GM23248 (cell line): ENCODE measurements at regions not wholly inside any gene's neighbourhood (a gene's known extent, or its start where the extent isn't known, plus 50 kb on each side); places are given as distances from the start of the nearest gene placed in this dataset.

Source experiments
- DNase-seq: peaks from one replicate; pipeline ENCODE4 v3.0.0-alpha.2; 2015
- H2AFZ ChIP-seq: fragments of 200-600 bp; sonication (generic); 2 replicates; pipeline ENCODE4 v1.6.1; 2016; ENCODE audit warnings: antibody characterized with exemption
- H3F3A ChIP-seq: fragments of 200-600 bp; sonication (generic); 2 replicates; pipeline ENCODE4 v1.6.1; 2016; ENCODE audit warnings: mild to moderate bottlenecking, antibody characterized with exemption, mixed run types; ENCODE audit not compliant: insufficient read depth
- H3K27ac ChIP-seq: fragments of 200-600 bp; sonication (generic); 2 replicates; pipeline ENCODE4 v1.5.1; 2016; ENCODE audit warnings: mild to moderate bottlenecking
- H3K27me3 ChIP-seq: fragments of 200-600 bp; sonication (generic); replicated peaks from 2 replicates; pipeline ENCODE4 v1.6.1; 2016; ENCODE audit warnings: mild to moderate bottlenecking; ENCODE audit not compliant: insufficient read depth
- H3K36me3 ChIP-seq: fragments of 200-600 bp; sonication (generic); 2 replicates; pipeline ENCODE4 v1.6.1; 2016; ENCODE audit warnings: low read depth, mild to moderate bottlenecking
- H3K4me1 ChIP-seq: fragments of 200-600 bp; sonication (generic); 2 replicates; pipeline ENCODE4 v1.6.1; 2016; ENCODE audit warnings: mild to moderate bottlenecking; ENCODE audit not compliant: insufficient read depth
- H3K4me2 ChIP-seq: fragments of 200-600 bp; sonication (generic); one replicate; pipeline ENCODE4 v1.6.1; 2016; ENCODE audit warnings: mild to moderate bottlenecking; ENCODE audit not compliant: unreplicated experiment
- H3K4me3 ChIP-seq: fragments of 200-600 bp; sonication (generic); 2 replicates; pipeline ENCODE4 v1.5.1; 2016; ENCODE audit warnings: mild to moderate bottlenecking
- H3K79me2 ChIP-seq: fragments of 200-600 bp; sonication (generic); 2 replicates; pipeline ENCODE4 v1.6.1; 2016; ENCODE audit warnings: mild to moderate bottlenecking; ENCODE audit not compliant: insufficient read depth
- H3K9ac ChIP-seq: fragments of 200-600 bp; sonication (generic); 2 replicates; pipeline ENCODE4 v1.6.1; 2016; ENCODE audit warnings: mild to moderate bottlenecking
- H3K9me2 ChIP-seq: fragments of 200-600 bp; sonication (generic); 2 replicates; pipeline ENCODE4 v1.6.1; 2016; ENCODE audit warnings: mixed run types, mild to moderate bottlenecking, moderate library complexity; ENCODE audit not compliant: insufficient read depth
- H3K9me3 ChIP-seq: fragments of 200-600 bp; sonication (generic); one replicate; pipeline ENCODE4 v1.6.1; 2017; ENCODE audit warnings: low read depth
- H4K20me1 ChIP-seq: fragments of 200-600 bp; sonication (generic); 2 replicates; pipeline ENCODE4 v1.6.0; 2016; ENCODE audit not compliant: insufficient read depth
- EZH2 ChIP-seq: fragments of 200-600 bp; sonication (generic); IDR thresholded peaks from 2 replicates; pipeline ENCODE4 v1.6.1; 2018; ENCODE audit warnings: antibody characterized with exemption, mild to moderate bottlenecking; ENCODE audit not compliant: insufficient read depth, poor library complexity, severe bottlenecking
- EZH2phosphoT487 ChIP-seq: fragments of 200-600 bp; sonication (generic); IDR thresholded peaks from 2 replicates; pipeline ENCODE4 v1.6.1; 2018; ENCODE audit warnings: antibody characterized with exemption, moderate library complexity, mild to moderate bottlenecking, low read depth; ENCODE audit not compliant: insufficient read depth
- WGBS, 2 experiments: methylation state at CpG; one replicate each; pipeline ENCODE4 v1.1.6; 2015 to 2017; ENCODE audit warnings: low lambda C conversion rate in 2 of 2, low coverage in 1 of 2; ENCODE audit errors: missing lambda C conversion rate in 2 of 2; 5-methylcytosine and 5-hydroxymethylcytosine counted together
- in situ Hi-C: fragments of 300-500 bp; cut with MboI; formaldehyde crosslinking; loops from 2 replicates; pipeline ENCODE4 v1.15.0; 2020

- Histone ChIP-seq H3K27ac (peak overlapping the region; percentile 81), H3F3A (peaks cover 38% of the 10 kb centered on the region), H3K9me3 (no peaks in the 10 kb centered on the region), H3K9me2 (peaks cover 8% of the 10 kb centered on the region; the same call in 1 of the 2 replicates), H3K4me2 (peak overlapping the region; percentile 85), H3K79me2 (no peaks in the 10 kb centered on the region), H3K9ac (peak overlapping the region; percentile 49), H3K27me3 (no peaks in the 10 kb centered on the region), H3K36me3 (no peaks in the 10 kb centered on the region), H3K4me1 (peaks cover 38% of the 10 kb centered on the region), H2AFZ (peak overlapping the region; percentile 55), H3K4me3 (peak overlapping the region; percentile 42), H4K20me1 (no peaks in the 10 kb centered on the region)
- no peak for TF ChIP-seq EZH2phosphoT487
- no peak for TF ChIP-seq EZH2
- WGBS, 2 experiments, result 17% methylated on average over 3 of the region's 3 CpGs
- peak; percentile 97 for DNase-seq
- in situ Hi-C loops, result no loop called here
These were observed 1004.4 kb upstream of the CDH2 start for GRCh38 chr18:29181151-29181901.

GRCh38 chr18:29176681-29177080 lies 999.8 kb upstream of the CDH2 start:
- H3K9ac ChIP-seq, result no peak overlapping the region
- no peak overlapping the region for H3K4me2 ChIP-seq
- no peaks in the 10 kb centered on the region for H3K9me2 ChIP-seq
- H2AFZ ChIP-seq, result no peak overlapping the region
- TF ChIP-seq EZH2phosphoT487, result no peak
- no peak for TF ChIP-seq EZH2
- no peaks in the 10 kb centered on the region for H4K20me1 ChIP-seq
- no peaks in the 10 kb centered on the region for H3K36me3 ChIP-seq
- H3K27ac ChIP-seq, result no peak overlapping the region
- 61 to 71% methylated on average over 1 of the region's 1 CpG for WGBS, 2 experiments
- H3K79me2 ChIP-seq, result no peaks in the 10 kb centered on the region
- no peaks in the 10 kb centered on the region for H3K9me3 ChIP-seq
- peak; percentile 48 for DNase-seq
- H3K27me3 ChIP-seq, result no peaks in the 10 kb centered on the region
- H3F3A ChIP-seq, result peaks cover 26% of the 10 kb centered on the region
- in situ Hi-C loops, result no loop called here
- H3K4me3 ChIP-seq, result no peak overlapping the region
- peaks cover 42% of the 10 kb centered on the region for H3K4me1 ChIP-seq

- no peak for TF ChIP-seq EZH2
- no peak for TF ChIP-seq EZH2phosphoT487
- Histone ChIP-seq H3K9me2 (no peaks in the 10 kb centered on the region), H3K27me3 (no peaks in the 10 kb centered on the region), H3K4me2 (no peak overlapping the region), H3F3A (peaks cover 17% of the 10 kb centered on the region), H4K20me1 (no peaks in the 10 kb centered on the region), H3K4me3 (no peak overlapping the region), H3K9me3 (no peaks in the 10 kb centered on the region), H3K27ac (no peak overlapping the region), H3K4me1 (peaks cover 30% of the 10 kb centered on the region), H3K9ac (no peak overlapping the region), H3K79me2 (no peaks in the 10 kb centered on the region), H2AFZ (peak overlapping the region; percentile 59), H3K36me3 (no peaks in the 10 kb centered on the region)
- in situ Hi-C loops, result no loop called here
- DNase-seq, result no peak
- WGBS, 2 experiments, result 47 to 74% methylated on average over 3 of the region's 3 CpGs
These were observed 998.0 kb upstream of the CDH2 start for GRCh38 chr18:29174891-29175290.

DNA sequence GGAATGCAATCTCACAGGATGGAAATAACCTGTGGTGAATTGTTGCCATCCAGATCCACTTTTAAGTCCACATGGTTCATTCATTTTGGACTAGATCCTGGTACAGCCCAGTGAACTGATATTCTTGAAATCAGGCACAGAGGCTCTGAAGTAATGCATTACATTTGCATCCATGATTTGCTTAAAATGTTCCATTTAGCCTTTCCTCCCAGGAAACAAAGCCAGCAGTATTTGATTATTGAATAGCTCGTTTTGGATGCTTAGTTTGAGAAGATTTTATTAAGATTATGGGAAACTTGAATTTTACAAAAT lies 995.8 kb upstream of the CDH2 start:
- no peak overlapping the region for H3K4me3 ChIP-seq
- H3F3A ChIP-seq, result peaks cover 17% of the 10 kb centered on the region
- H3K36me3 ChIP-seq, result no peaks in the 10 kb centered on the region
- no peaks in the 10 kb centered on the region for H4K20me1 ChIP-seq
- H3K9me2 ChIP-seq, result no peaks in the 10 kb centered on the region
- no peak for TF ChIP-seq EZH2
- TF ChIP-seq EZH2phosphoT487, result no peak
- no peaks in the 10 kb centered on the region for H3K27me3 ChIP-seq
- peak overlapping the region; percentile 2 for H3K4me2 ChIP-seq
- in situ Hi-C loops, result no loop called here
- no peaks in the 10 kb centered on the region for H3K79me2 ChIP-seq
- peak overlapping the region; percentile 16 for H3K27ac ChIP-seq
- WGBS, 2 experiments, result 4 to 7% methylated on average over 1 of the region's 1 CpG
- H2AFZ ChIP-seq, result peak overlapping the region; percentile 34
- H3K9me3 ChIP-seq, result no peaks in the 10 kb centered on the region
- peaks cover 30% of the 10 kb centered on the region for H3K4me1 ChIP-seq
- H3K9ac ChIP-seq, result no peak overlapping the region
- DNase-seq, result peak; percentile 15
